Stimulated activated CD4-positive, alpha-beta T cell treated with anti-CD3 and anti-CD28 coated beads, TNF-alpha, amount 100 ng/mL, for 24 hours (primary cell): ENCODE measurements at regions not wholly inside any gene's neighbourhood (a gene's known extent, or its start where the extent isn't known, plus 50 kb on each side); places are given as distances from the start of the nearest gene placed in this dataset.
"Not testable (repeated sequence)": the region's sequence is repeated elsewhere in the genome, so short reads cannot be mapped to it uniquely, and the experiment has no call there.

Experiments used
- DNase-seq, 3 experiments: peaks; one replicate each; pipeline ENCODE4 v3.0.0-alpha.2; 2020; ENCODE audit warnings: low read depth in 3 of 3

GRCh38 chr6:121917834-121918559 lies 481.5 kb upstream of the HSF2 start:
- DNase-seq = no peak

- no peak for DNase-seq
Observed at GRCh38 chr6:121920616-121921015, 478.8 kb upstream of the HSF2 start.

GRCh38 chr6:121925024-121925423 lies 474.4 kb upstream of the HSF2 start:
- DNase-seq = no peak

- no peak for DNase-seq
Observed at GRCh38 chr6:121925534-121926255, 473.8 kb upstream of the HSF2 start.

GRCh38 chr6:121929301-121929700 lies 470.2 kb upstream of the HSF2 start:
- no peak for DNase-seq

GRCh38 chr6:121932076-121932991 lies 467.1 kb upstream of the HSF2 start:
- DNase-seq = no peak

GRCh38 chr6:121934451-121934850 lies 465.0 kb upstream of the HSF2 start:
- DNase-seq = no peak

GRCh38 chr6:121940728-121941127 lies 458.7 kb upstream of the HSF2 start:
- DNase-seq = no peak

- DNase-seq = no peak
Observed at GRCh38 chr6:121944354-121944753, 455.1 kb upstream of the HSF2 start.

GRCh38 chr6:121951123-121951522 lies 448.3 kb upstream of the HSF2 start:
- no peak for DNase-seq

GRCh38 chr6:121951918-121952379 lies 447.5 kb upstream of the HSF2 start:
- no peak for DNase-seq

- DNase-seq = not testable (repeated sequence)
Observed at GRCh38 chr6:121955401-121955800, 444.1 kb upstream of the HSF2 start.

- no peak for DNase-seq
Observed at GRCh38 chr6:121956782-121957181, 442.7 kb upstream of the HSF2 start.

- no peak for DNase-seq
Observed at GRCh38 chr6:121959501-121959900, 440.0 kb upstream of the HSF2 start.

- no peak for DNase-seq
Observed at GRCh38 chr6:121961619-121962125, 437.8 kb upstream of the HSF2 start.

- no peak for DNase-seq
Observed at GRCh38 chr6:121963826-121964225, 435.6 kb upstream of the HSF2 start.

GRCh38 chr6:121965739-121966138 lies 433.7 kb upstream of the HSF2 start:
- DNase-seq = no peak

GRCh38 chr6:121967631-121968030 lies 431.8 kb upstream of the HSF2 start:
- DNase-seq = no peak

GRCh38 chr6:121971931-121972335 lies 427.5 kb upstream of the HSF2 start:
- no peak for DNase-seq

GRCh38 chr6:121984956-121985355 lies 414.5 kb upstream of the HSF2 start:
- no peak for DNase-seq

GRCh38 chr6:121993362-121993761 lies 406.1 kb upstream of the HSF2 start:
- no peak for DNase-seq

- no peak for DNase-seq
Observed at GRCh38 chr6:121994919-121995318, 404.5 kb upstream of the HSF2 start.
